ENCODE measurements at regions not wholly inside any gene's neighbourhood (a gene's known extent, or its start where the extent isn't known, plus 50 kb on each side); places are given as distances from the start of the nearest gene placed in this dataset.

GRCh38 chr13:112249644-112250610 is 126.2 kb upstream of the SPACA7 start:
- no peak for ATAC-seq
- ChIA-PET CTCF (no interaction called here), RAD21 (ENCODE audit: low non-redundant PET in 1 of 2, low total read pairs in 2 of 2, uncharacterized antibody in 2 of 2, unreplicated experiment in 2 of 2) (no interaction called here), POLR2A (no interaction called here)
- H3K4me1 ChIP-seq (ENCODE audit: control insufficient read depth in 1 of 2, insufficient read depth in 2 of 2, low read length in 2 of 2) = no peaks in the 10 kb centered on the region
- H3K27me3 ChIP-seq (ENCODE audit: insufficient read depth, low read length) = peaks cover 17% of the 10 kb centered on the region; the same call in 1 of the 2 replicates
- no TSS peak for BruUV-seq (replicated peaks)
- H3K4me2 ChIP-seq (ENCODE audit: low read length) = no peak overlapping the region
- TF ChIP-seq CEBPB (IDR thresholded peaks at IDR 0.05; ENCODE audit: low read depth) (no peak), ELF1 (IDR thresholded peaks at IDR 0.05; ENCODE audit: borderline replicate concordance, low read depth) (no peak), POLR2AphosphoS5 (IDR thresholded peaks at IDR 0.05; ENCODE audit: low read depth, low read length) (no peak), YY1 (IDR thresholded peaks at IDR 0.05; ENCODE audit: extremely low read depth, insufficient replicate concordance, low read depth, low read length) (no peak), FOSL1 (IDR thresholded peaks at IDR 0.05; ENCODE audit: low read depth) (no peak), ATF3 (IDR thresholded peaks at IDR 0.05) (no peak), SRF (IDR thresholded peaks at IDR 0.05; ENCODE audit: low read depth) (no peak), EZH2 (IDR thresholded peaks at IDR 0.05) (no peak), REST (IDR thresholded peaks at IDR 0.05; ENCODE audit: low read depth) (no peak), MAX (IDR thresholded peaks at IDR 0.05) (no peak), ZNF274 (IDR thresholded peaks at IDR 0.05; ENCODE audit: low read depth, low read length) (no peak), CTCF (IDR thresholded peaks at IDR 0.05 in 2 of 3, conservative IDR thresholded peaks at IDR 0.05 in 1 of 3; ENCODE audit: borderline replicate concordance in 1 of 3, insufficient read depth in 1 of 3, low read depth in 2 of 3, low read length in 2 of 3) (no peak), EZH2phosphoT487 (IDR thresholded peaks at IDR 0.05; ENCODE audit: borderline replicate concordance) (no peak), ZBTB33 (IDR thresholded peaks at IDR 0.05; ENCODE audit: extremely low read depth, insufficient replicate concordance, low read length) (no peak), POLR2A (IDR thresholded peaks at IDR 0.05; ENCODE audit: borderline replicate concordance, extremely low read depth, insufficient read depth, insufficient read length) (no peak), ZFX (IDR thresholded peaks at IDR 0.05) (no peak)
- H4K20me1 ChIP-seq (ENCODE audit: insufficient read depth) = no peaks in the 10 kb centered on the region
- no peak overlapping the region for H3K27ac ChIP-seq (ENCODE audit: low read depth, low read length)
- no peaks in the 10 kb centered on the region for H3K36me3 ChIP-seq (ENCODE audit: control insufficient read depth in 1 of 2, insufficient read depth in 2 of 2, low read length in 2 of 2)
- H3K79me2 ChIP-seq (ENCODE audit: insufficient read depth, low read length) = no peaks in the 10 kb centered on the region
- no peak overlapping the region for H3K9ac ChIP-seq (ENCODE audit: low read length)
- intact Hi-C loops (cut with micrococcal nuclease) = no loop called here
- H3K9me3 ChIP-seq (ENCODE audit: control insufficient read depth in 1 of 2, insufficient read depth in 1 of 2, low read depth in 1 of 2, low read length in 2 of 2) = no peaks in the 10 kb centered on the region
- no peaks in the 10 kb centered on the region for H3K9me2 ChIP-seq (ENCODE audit: insufficient read depth)
- no peak overlapping the region for H2AFZ ChIP-seq (ENCODE audit: low read depth, low read length, poor library complexity, severe bottlenecking)
- no peak for DNase-seq (ENCODE audit: low read depth, low spot score)
- no peak overlapping the region for H3K4me3 ChIP-seq (replicated peaks in 1 of 2; ENCODE audit: low read depth in 1 of 2, low read length in 2 of 2)
